HPDE6-E6E7 (cell line): ENCODE measurements at regions not wholly inside any gene's neighbourhood (a gene's known extent, or its start where the extent isn't known, plus 50 kb on each side); places are given as distances from the start of the nearest gene placed in this dataset.
"Not testable (repeated sequence)": the region's sequence is repeated elsewhere in the genome, so short reads cannot be mapped to it uniquely, and the experiment has no call there.

Source experiments
- DNase-seq: peaks from one replicate; pipeline ENCODE4 v3.0.0; 2011; ENCODE audit warnings: missing footprints; ENCODE audit errors: extremely low spot score

DNA sequence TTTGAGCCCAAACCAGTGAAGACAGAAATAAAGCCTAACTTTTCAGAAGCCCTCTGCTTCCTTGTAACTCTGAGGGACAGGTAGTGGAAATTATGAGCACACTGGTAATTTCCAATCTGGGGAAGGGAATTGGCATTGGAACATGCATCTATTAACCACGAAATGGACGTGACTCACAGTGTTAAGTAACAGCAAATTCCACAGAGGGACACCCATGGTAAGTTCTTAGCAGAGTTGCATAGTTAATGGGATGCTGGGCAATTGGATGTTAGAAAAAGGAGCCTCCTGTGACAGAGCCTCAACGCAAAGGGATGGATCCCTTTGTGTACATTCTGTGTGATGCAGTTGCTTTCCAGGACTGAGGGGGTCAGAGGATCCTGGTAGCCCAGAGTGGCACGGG is 168.6 kb downstream of the SEMA6D start:
- DNase-seq = peak; percentile 11

DNA sequence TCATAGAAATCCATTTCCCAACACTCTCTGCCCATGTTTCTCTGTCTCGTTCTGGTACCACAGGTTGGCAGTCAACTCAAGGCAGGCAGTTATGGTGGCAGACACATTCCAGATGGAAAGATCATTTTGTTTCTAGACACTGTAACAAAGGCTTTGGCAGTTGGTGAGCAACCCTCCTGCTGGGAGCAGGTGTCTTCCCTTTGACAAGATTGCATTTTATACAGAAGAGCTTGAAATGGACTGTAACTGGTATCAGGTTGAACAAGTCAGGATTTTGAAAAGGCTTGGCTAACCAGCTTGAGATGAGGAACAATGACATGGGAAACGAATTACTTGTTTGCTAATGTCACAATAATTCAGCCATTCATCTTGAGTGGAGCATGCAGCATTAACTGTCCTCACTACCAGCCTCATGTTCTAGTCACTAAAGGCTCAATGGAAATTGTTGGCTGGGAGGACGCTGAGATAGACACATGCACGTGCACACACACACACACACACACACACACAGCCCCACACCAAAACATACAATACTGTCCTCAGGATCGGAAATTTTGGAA is 170.0 kb downstream of the SEMA6D start:
- no peak for DNase-seq

DNA sequence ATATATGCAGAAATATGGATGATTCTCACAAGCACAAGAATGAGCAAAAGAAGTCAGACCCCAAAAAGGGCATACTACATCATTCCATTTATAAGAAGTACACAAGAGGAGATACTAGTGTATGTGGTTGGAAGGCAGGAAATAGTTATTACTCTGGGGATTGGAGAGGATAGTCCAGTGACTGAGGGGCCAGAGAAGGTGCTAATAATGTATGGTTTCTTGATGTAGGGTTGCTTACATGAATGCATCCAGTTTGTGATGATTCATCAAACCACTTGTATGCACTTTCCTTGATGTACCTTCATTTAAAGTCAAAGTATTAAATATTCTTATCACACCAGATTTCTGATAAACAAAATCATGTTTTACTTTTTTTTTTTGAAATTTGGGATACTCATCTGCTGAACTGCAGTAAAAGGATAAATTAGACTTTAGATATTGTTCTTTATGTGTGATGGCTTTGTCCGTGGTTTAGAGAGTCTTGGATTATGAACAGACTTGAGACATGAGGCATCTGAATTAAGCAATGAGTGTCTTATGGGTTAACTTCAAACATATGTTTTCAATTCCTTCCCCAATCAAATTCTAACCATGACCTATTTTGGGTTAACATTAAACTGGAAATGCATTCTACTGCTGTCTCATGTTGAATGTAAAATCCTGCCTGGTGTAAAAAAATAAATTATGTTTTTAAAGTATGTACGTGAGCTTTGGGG is 171.2 kb downstream of the SEMA6D start:
- DNase-seq = no peak

DNA sequence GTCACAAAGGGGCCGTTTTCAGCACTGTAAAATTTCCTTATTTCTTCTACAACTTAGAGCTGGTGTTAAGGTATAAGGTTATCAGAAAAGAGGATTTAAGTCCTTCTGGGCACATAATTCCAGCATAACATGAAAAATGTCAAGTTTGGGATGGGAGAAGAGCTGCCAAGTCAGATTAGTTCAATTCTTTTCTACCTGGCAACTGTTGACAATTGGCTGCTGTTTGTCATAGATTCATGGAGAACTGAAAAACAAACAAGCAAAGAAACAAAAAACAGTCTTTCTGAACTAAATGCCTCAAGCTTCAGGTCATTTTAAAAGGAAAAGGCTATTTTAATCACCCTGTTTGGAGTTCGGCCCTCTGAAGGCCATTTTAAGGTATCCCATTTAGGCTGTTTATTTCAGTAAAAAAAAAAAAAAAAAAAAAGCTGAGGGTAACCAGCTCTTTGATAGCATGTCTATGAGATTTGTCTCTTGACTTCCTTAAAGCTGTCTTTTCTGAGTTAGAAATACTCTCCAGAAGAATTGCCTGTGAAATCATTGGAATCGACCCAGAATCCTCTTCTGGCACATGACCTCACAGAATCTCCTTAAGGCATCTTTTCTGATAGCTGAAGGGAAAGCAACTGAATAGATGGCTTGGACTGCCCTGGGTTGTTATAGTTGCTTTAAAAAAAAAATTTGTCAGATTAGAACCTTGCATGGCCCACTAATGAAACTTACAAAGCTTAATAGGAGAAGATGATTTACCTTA is 173.3 kb downstream of the SEMA6D start:
- no peak for DNase-seq

DNA sequence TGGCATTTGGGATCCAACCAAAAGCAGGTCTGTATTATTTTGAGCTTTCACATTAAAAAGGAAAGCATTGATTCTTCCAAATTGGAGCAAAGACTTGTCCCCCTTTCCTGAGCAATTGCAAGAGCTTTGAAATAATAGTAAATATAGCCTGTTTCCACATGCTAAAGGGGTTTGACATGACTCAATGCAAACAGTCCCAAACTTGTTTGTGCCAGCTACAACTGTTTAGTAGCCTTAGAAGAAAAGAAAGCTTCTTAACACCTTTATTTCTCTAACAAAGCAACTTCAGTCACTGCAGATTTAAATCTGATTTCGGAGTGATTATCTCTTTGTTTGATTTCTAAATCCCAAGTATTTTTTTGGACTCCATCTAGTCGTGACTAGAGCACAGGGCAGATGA is 180.2 kb downstream of the SEMA6D start:
- peak; percentile 36 for DNase-seq

DNA sequence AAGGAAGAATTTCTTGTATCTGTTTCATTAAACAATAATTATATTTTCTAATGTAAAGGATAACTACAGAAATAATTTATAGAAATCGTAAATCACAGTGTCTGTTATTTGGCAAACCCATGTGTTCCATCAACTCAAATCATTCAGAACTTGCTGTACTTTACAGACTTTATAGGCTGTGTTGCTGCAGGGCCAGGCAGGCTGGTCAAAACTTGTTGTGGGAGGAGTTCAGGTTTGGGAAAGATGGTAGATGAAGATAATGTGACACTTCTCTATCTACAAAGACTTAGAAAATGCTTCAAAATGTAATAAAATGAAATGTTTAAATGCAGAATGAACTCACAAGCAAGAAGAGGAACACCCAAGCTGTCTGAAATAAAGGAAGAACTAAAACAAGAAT is 183.4 kb downstream of the SEMA6D start:
- no peak for DNase-seq

DNA sequence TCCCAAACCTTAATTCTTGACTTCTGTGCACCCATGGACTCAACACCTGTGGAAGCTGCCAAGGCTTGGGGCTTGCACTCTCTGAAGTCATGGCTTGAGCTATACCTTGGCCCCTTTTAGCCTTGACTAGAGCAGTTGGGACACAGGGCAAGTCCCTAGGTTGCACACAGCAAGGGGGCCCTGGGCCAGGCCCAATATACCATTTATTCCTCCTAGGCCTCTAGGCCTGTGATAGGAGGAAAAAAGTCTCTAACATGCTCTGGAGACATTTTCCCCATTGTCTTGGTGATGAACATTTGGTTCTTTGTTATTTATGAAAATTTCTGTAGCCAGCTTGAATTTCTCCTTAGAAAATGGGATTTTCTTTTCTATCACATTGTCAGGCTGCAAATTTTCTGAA is 186.1 kb downstream of the SEMA6D start:
- no peak for DNase-seq

DNA sequence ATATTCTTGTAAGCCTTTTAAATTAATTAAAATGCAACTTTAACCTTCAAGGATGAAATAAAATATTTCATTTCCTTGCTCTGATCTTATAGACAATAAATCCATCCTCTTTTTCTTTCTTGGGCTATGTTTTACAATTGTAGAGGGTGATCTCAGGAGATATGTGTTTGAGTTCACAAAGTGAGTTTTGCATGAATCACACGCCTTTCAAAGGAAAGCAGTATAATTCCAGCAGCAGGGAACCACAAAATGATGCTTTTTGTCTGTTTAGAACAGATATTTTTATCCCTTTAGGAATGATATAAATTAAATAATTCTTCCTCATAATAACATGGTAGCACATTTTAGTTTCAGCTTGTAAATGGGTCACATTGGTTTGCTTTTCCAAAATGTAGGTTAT is 191.2 kb downstream of the SEMA6D start:
- no peak for DNase-seq

DNA sequence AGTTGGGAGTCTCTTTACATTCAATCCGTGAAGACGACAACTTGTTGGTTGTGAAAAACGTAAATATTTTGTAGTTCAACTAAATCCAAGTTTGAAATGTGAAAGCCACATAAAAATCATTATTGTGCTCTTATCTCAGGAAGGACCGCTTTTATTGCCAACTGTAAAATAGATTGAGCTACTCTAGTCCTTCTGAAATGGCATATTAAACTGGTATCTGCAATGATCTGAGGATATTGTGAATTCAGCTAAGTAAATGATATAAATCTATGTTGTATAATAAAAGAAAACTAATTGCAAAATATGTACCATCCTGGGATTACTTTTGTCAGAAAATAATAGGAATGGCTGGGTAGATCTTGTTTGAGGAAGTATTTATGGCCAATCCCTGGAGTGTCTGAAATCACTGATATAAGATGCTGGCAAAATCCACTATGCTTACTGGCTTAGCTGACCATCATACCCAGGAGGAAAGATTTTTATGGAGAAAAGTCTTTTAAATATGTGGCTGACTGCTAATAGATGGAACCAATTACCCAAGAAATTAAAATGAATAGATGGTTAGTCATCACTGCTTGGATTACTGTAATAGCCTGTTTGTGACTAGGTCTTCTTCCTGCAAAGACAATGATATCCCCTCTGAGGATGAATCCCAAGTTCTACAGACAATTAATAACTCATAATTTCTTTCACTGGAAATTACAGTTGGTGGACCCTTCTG is 191.8 kb downstream of the SEMA6D start:
- no peak for DNase-seq

DNA sequence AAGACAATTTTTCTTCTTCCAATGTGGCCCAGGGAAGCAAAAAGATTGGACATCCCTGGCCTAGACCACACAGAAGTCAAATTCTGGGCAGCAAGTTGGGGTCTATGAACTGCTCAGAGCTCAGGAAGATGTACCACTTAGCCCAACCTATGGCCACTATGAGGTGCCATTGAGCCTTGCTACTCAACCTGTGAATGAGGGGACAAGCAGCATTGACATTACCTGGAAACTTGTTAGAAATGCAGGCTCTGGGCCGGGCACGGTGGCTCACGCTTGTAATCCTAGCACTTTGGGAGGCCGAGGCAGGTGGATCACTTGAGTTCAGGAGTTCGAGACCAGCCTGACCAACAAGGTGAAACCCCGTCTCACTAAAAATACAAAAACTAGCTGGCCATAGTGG is 195.6 kb downstream of the SEMA6D start:
- DNase-seq = not testable (repeated sequence)

DNA sequence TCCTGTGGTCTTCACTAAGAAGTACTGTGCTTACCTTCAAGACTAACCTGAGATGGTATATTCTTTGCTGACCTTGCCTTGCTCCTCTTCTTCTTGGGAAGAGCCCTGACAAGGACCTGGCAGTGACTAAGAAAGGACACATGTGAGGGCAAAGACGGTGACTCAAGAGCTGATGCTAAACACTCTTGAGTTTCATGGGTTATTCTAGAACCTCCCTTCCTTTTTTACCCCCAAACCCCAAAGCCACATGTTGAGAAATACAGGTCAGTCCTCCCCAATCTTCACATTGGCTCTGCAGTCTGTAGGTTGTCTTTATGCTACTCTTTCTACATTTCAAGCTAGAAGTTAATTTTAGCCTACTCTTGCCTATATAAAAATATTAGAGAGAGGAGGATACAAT is 200.6 kb downstream of the SEMA6D start:
- no peak for DNase-seq

DNA sequence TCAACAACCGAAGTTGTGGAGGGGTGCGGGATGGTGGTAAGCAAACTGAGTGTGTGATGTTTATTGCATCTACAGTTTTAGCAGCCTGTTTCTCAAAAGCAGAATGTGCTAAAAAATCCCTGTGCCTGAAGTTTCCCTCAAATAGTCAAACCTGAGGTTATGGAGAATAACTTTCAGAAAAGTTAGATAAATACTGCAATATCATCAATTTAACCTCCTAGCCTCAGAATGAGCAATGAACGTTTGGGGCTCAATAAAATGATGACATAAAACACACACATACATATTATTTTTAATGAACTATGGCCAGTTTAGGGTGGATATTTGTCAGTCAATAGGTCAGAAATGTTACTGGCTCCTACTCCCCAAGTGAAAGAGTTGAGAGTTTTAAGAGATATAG is 201.6 kb downstream of the SEMA6D start:
- no peak for DNase-seq

DNA sequence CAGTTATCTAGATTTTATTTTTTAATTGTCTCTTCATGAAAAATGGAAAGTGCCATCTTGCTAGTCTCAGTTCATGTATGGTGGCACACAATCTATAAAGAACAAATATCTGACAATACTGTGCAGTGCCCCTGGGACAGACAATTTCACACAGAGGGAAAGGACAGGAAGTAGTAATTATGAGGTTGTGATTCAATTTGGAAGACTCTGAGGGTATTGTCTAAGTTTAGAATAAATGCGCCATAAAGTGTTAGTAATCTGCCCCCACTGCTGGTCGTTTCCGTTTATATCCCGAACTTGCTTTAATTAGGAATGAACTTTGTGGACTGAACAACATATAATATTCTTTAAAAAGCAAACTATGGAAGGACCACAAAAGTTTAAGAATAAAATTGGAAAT is 196.4 kb upstream of the SLC24A5 start:
- no peak for DNase-seq

DNA sequence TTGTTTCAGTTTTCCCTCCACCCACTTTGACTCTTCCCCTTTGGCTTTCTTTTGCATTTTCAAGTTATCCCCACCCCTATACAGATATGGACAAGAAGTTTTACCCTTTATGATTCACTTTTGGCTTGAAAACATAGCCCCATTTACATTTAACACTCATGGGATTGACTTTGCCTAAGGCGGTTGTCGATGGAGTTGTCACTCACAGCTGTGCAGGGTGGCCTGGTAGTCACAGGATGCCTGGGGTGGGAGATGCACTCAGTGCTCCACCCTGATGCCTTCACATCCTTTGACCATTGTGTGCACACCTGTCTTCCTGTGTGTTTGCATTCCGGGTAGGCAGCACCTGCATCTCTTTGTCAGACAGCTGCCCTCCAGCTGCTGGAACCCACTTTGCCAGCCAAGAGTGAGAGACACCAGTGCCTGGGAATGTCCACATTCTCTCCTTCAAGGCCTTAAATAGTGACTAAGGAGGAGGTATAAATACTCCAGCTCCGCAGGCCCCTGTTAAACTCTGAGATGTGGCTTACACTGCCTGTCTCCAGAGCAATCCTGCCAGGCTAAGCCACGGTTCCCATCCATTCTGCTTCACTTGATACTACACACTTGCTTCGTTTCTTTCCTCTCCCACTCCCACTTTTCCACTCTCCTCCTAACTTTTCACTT is 191.5 kb upstream of the SLC24A5 start:
- DNase-seq = no peak

DNA sequence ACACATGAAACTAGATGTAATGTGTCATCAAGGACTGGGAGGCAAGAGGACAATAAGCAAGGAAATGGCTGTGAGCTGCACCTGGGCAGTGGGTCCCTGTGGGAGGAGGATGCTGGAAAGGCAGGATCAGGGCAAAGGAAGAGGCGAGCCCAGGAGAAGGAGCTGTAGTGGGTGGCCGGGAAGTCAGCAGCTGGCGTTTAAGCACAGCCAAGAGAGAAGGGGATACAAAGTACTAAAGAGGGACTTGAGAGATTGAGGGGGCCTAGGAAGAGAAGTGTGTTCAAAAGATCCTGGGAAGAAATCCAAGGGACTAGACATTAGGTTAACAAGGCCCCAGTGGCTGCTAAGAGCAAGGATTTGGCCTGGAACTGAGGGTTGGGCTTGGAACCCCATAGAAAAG is 188.5 kb upstream of the SLC24A5 start:
- no peak for DNase-seq

DNA sequence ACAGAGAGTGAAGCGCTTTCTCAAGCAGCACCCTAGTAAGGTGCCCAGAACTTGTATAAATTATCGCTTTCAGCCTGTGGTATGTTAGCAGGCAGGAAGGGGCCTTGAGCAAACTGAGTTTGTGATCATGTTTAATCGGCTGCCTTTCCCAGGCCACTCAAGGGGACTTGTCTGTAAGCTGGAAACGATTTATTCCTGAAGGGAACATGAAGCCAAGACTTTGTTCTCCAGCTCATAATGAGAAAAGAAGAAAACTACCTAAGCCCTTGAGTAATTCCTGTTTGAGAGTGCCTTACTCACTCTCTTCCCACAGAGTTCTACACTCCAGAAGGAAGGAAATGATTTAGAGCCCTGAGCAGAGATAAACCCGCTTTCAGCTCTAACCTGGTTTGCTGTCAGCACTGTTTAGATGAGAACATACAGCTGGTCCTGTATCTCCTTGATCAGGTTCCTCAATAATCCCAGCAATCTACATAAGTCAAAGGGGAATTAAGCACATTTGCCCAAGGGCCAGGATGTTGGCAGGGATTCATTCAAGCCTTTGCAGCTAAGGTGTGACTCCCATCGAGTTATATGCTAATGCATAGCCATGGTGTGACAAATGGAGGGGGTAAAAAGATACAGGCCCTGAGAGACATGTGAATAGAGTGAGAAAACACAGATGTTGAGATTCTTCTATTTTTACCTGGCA is 187.7 kb upstream of the SLC24A5 start:
- DNase-seq = no peak

DNA sequence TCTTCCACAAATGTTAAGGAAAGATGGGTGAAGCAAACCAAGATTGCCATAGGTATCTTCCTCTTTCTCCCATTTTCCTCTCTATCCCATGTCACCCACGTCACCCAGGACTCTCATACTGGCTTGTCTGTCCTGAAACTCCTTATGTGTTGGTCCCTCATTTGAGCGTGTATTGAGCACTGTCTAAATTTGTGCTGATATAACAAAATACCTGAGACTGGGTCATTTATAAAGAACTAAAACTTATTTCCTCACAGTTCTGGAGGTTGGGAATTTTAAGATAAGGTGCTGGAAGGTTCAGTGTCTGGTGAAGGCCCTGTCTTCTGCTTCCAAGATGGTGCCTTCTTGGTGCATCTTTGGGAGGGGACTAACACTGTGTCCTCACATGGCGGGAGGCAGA is 186.9 kb upstream of the SLC24A5 start:
- DNase-seq = no peak

DNA sequence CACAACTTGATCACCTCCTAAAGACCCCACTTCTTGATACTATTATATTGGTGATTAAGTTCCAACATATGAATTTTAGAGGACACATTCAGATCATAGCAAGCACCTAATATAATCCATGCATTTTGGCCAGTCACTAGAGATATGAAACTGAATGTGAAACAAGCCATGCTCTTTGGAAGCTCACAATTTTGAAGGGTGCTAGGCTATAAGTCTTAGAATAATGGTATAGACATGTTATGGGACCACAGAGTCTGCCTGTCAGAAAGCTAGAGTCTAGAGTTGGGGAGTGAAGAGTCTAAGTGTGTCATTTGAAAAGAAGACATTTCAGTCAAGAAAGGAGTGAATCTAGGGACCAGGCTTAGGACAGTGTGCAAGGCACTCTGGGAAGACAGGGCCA is 186.4 kb upstream of the SLC24A5 start:
- no peak for DNase-seq

DNA sequence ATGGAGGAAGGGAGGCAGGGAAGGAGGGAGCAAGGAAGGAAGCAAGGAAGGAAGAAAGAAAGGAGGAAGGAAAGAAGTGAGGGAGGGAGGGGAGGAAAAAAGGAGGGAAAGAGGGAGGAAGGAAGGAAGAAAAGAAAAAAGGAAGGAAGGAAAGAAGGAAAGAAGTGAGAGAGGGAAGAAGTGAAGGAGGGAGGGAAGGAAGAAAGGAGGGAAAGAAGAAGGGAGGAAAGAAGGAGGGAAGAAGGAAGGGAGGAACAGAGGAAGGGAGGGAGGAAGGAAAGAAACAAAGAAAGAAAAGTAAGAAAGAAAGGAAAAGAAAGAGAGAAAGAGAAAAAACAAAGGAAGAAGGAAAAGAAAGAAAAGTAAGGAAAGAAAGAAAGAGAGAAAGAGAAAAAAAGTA is 183.0 kb upstream of the SLC24A5 start:
- DNase-seq = no peak

DNA sequence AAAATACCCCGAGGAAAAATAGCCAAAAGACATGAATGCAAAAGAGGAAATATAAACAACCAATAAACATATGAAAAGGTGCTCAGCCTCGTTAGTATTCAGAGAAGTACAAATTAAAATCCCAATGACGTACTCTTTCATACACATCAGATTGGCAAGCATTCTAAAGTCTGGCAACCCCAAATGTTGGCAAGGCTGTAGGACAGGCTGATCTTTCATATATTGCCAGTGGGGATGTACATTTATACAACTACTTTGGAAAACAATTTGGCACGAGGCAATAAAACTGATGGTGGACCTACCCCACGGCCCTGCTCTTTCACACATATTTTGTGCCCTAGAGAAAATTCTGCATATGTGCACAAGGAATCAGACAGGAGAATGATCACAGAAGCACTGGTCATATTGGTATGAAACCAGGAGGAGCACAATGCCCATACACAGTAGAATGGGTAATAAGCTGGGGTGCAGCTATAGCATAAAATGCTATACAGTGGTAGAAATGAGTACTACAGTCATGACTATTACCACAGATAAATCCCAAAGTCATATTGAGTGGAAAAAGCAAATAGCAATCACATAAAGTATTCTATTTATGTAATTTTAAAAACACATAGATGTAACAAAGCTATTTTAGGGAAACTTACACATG is 176.0 kb upstream of the SLC24A5 start:
- no peak for DNase-seq
